ENCODE measurements at regions not wholly inside any gene's neighbourhood (a gene's known extent, or its start where the extent isn't known, plus 50 kb on each side); places are given as distances from the start of the nearest gene placed in this dataset.
A peak's percentile ranks its signal among the peaks of the same experiment; 100 is the strongest.

DNA sequence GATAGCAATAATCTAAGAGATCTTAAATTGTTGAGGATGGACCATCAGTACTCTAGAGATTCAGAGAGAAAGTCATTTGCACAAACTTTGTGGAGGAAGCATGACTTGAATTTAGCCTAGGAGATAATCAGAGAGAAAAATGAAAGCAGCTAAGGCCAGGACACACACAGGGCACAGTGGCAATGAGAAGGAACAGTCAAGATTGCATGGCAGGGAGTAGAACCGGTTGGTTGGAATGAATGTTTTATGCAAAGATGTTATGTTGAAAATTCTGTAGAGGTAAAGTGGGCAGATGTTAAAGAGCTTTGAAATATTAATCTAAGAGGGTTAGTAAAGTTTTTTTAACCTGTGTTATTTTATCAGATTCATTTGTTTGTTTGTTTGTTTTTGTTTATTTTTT, 521.8 kb downstream of the GATA3 start:
- intact Hi-C loops (cut with micrococcal nuclease), result loop anchor here (5.0 to 10.0 kb wide), 3 partner anchors 174 to 441 kb away; no protein-coding TSS in a partner anchor
- Mint-ChIP-seq H3K4me3 (no peak overlapping the region), H3K4me1 (peaks cover 14% of the 10 kb centered on the region), H3K27ac (peak overlapping the region; percentile 6), H3K27me3 (peaks cover 3% of the 10 kb centered on the region), H3K36me3 (ENCODE audit: low read depth) (no peaks in the 10 kb centered on the region), H3K9me3 (peaks cover 5% of the 10 kb centered on the region)
- no peak for DNase-seq

DNA sequence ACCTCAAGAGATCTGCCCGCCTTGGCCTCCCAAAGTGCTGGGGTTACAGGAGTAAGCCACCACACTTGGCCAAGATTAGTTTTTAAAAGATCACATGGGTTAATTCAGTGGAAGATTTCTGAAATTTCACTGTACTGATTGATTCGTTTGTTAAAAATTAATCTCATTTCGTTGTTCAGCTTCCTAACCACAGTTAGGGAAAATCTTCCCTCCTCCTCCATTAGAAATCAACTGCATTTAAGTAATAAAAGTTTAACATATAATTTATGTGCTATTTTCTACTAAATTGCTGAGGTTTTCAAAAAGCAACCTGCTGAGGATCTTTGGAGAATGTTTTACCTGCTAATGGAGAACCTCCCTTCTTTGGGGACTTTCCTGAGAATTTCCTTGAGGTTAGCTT, 522.4 kb downstream of the GATA3 start:
- Mint-ChIP-seq H3K27ac (peak overlapping the region; percentile 58), H3K4me1 (peaks cover 16% of the 10 kb centered on the region), H3K9me3 (peaks cover 5% of the 10 kb centered on the region), H3K4me3 (no peak overlapping the region), H3K27me3 (peaks cover 5% of the 10 kb centered on the region), H3K36me3 (ENCODE audit: low read depth) (no peaks in the 10 kb centered on the region)
- intact Hi-C loops (cut with micrococcal nuclease), result loop anchor here (5.0 to 10.0 kb wide), 3 partner anchors 175 to 442 kb away; no protein-coding TSS in a partner anchor
- DNase-seq, result no peak

GRCh38 chr10:8577686-8578085, 523.2 kb downstream of the GATA3 start:
- Mint-ChIP-seq H3K4me1 (peaks cover 16% of the 10 kb centered on the region), H3K4me3 (no peak overlapping the region), H3K27ac (peak overlapping the region; percentile 58), H3K9me3 (peaks cover 5% of the 10 kb centered on the region), H3K36me3 (ENCODE audit: low read depth) (no peaks in the 10 kb centered on the region), H3K27me3 (peaks cover 5% of the 10 kb centered on the region)
- no peak for DNase-seq
- intact Hi-C loops (cut with micrococcal nuclease), result loop anchor here (5.0 to 10.0 kb wide), 3 partner anchors 175 to 443 kb away; no protein-coding TSS in a partner anchor

DNA sequence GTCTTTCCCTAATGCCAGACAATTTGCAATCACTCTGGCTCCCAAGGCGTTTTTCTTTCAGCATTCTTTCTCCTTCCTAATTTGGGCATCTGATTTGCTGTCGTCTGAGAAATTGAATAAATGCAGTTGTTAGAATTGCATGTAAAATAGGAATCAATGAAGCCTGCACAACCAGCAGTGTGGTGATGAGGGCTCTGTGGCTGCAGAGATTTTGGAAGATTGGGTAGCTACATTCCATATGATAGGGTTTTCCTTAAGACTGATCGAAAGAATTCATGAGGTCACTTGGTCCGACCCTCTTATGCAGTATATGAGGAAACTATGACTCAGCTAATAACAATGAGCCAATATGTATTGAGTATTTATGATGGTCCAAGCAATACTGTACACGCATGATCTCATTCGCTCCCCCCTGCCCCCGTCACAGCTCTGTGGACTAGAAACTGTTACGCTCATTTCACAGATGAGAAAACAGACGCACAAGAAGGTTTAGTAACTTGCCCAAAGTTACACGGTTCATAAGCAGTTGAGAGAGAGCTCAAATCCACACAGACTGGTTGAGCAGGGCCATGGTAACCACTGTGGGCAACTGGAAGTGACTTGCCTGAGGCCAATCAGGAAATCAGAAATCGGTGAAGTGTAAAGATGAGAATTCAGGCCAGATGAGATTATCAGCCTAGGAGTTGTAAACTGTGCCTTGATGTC, 527.2 kb downstream of the GATA3 start:
- H3K9me3 Mint-ChIP-seq, result peaks cover 4% of the 10 kb centered on the region
- no peaks in the 10 kb centered on the region for H3K36me3 Mint-ChIP-seq (ENCODE audit: low read depth)
- intact Hi-C loops (cut with micrococcal nuclease), result no loop called here
- peak overlapping the region; percentile 46 for H3K27ac Mint-ChIP-seq
- H3K27me3 Mint-ChIP-seq, result peaks cover 7% of the 10 kb centered on the region
- peaks cover 11% of the 10 kb centered on the region for H3K4me1 Mint-ChIP-seq
- DNase-seq, result no peak
- no peak overlapping the region for H3K4me3 Mint-ChIP-seq

- Mint-ChIP-seq H3K27me3 (peaks cover 13% of the 10 kb centered on the region), H3K36me3 (ENCODE audit: low read depth) (no peaks in the 10 kb centered on the region), H3K4me1 (peaks cover 8% of the 10 kb centered on the region), H3K4me3 (no peak overlapping the region), H3K9me3 (peaks cover 4% of the 10 kb centered on the region), H3K27ac (no peak overlapping the region)
- intact Hi-C loops (cut with micrococcal nuclease), result no loop called here
- DNase-seq, result peak; percentile 25
These were observed 528.6 kb downstream of the GATA3 start for GRCh38 chr10:8583096-8583495.

GRCh38 chr10:8584666-8585065, 530.2 kb downstream of the GATA3 start:
- Mint-ChIP-seq H3K4me1 (peaks cover 6% of the 10 kb centered on the region), H3K9me3 (peaks cover 4% of the 10 kb centered on the region), H3K27me3 (peaks cover 13% of the 10 kb centered on the region), H3K27ac (no peak overlapping the region), H3K4me3 (no peak overlapping the region), H3K36me3 (ENCODE audit: low read depth) (no peaks in the 10 kb centered on the region)
- peak; percentile 41 for DNase-seq
- intact Hi-C loops (cut with micrococcal nuclease), result no loop called here

DNA sequence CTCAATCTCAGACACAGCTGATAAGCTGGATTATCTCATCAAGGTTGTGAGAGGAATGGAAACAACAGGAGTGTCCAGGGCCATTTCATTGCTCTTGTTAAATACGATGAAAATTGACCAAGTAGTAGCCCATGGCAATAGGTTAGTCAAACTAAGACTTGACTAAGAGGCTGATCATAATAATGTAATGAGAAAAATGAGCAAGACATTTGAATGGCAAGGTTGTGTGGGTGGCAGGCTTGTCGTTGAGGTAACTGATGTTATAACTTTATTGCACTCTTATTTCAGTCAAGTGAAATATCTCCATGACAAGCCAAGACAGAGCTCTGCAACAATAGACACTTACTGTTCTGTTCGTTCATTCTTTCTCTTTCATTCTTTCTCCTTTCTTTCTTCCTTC, 532.0 kb downstream of the GATA3 start:
- H3K36me3 Mint-ChIP-seq (ENCODE audit: low read depth), result no peaks in the 10 kb centered on the region
- intact Hi-C loops (cut with micrococcal nuclease), result no loop called here
- H3K4me3 Mint-ChIP-seq, result no peak overlapping the region
- peaks cover 6% of the 10 kb centered on the region for H3K4me1 Mint-ChIP-seq
- H3K9me3 Mint-ChIP-seq, result peaks cover 4% of the 10 kb centered on the region
- H3K27me3 Mint-ChIP-seq, result peaks cover 16% of the 10 kb centered on the region
- no peak overlapping the region for H3K27ac Mint-ChIP-seq
- DNase-seq, result no peak

GRCh38 chr10:8588135-8588534, 533.6 kb downstream of the GATA3 start:
- Mint-ChIP-seq H3K4me3 (no peak overlapping the region), H3K9me3 (peaks cover 4% of the 10 kb centered on the region), H3K36me3 (ENCODE audit: low read depth) (no peaks in the 10 kb centered on the region), H3K4me1 (peaks cover 4% of the 10 kb centered on the region), H3K27ac (no peak overlapping the region), H3K27me3 (peaks cover 13% of the 10 kb centered on the region)
- DNase-seq, result peak; percentile 29
- intact Hi-C loops (cut with micrococcal nuclease), result no loop called here

GRCh38 chr10:8590518-8590917, 536.0 kb downstream of the GATA3 start:
- no peaks in the 10 kb centered on the region for H3K9me3 Mint-ChIP-seq
- DNase-seq, result no peak
- H3K36me3 Mint-ChIP-seq (ENCODE audit: low read depth), result no peaks in the 10 kb centered on the region
- peaks cover 4% of the 10 kb centered on the region for H3K4me1 Mint-ChIP-seq
- H3K27me3 Mint-ChIP-seq, result peaks cover 10% of the 10 kb centered on the region
- no peak overlapping the region for H3K4me3 Mint-ChIP-seq
- intact Hi-C loops (cut with micrococcal nuclease), result no loop called here
- no peak overlapping the region for H3K27ac Mint-ChIP-seq

DNA sequence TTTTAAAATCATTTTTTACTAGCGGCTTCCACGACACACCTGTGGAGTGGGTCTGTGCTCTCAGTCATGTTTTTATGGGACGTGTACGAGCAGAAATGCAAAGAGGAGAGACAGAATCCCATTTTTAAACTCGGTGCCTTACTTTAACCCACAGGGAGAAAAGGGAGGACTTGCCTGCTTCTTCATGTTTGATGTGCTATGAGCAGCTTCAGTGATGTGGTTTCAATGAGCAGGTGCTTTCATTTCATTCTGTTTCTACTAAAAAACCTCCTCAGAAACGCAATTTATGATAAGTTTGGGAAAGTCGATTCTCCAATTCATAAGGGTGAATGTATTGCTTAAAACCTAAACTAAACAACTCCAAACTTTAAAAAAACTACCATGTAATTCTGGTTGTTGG, 537.2 kb downstream of the GATA3 start:
- H3K27ac Mint-ChIP-seq, result no peak overlapping the region
- peak; percentile 27 for DNase-seq
- H3K4me3 Mint-ChIP-seq, result no peak overlapping the region
- intact Hi-C loops (cut with micrococcal nuclease), result no loop called here
- no peaks in the 10 kb centered on the region for H3K36me3 Mint-ChIP-seq (ENCODE audit: low read depth)
- peaks cover 9% of the 10 kb centered on the region for H3K27me3 Mint-ChIP-seq
- H3K4me1 Mint-ChIP-seq, result peaks cover 3% of the 10 kb centered on the region
- no peaks in the 10 kb centered on the region for H3K9me3 Mint-ChIP-seq

DNA sequence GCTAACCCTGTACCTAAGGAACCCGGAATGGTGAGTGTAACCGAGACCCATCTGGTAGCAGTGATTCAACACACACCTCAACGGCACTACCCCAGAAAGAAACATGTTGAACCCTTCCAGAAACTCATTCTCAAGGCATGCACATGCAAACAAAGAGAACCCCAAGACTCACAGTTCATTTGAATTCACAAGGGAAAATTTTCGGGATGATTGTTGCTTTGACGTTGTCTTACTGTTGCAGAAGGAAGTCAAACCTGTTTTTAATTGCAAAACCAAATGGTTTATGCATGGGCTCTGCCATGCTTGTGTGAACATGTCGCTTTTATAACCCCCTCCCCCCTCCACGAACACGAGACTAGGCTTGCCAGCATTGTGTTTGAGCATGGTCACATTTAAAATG, 539.7 kb downstream of the GATA3 start:
- intact Hi-C loops (cut with micrococcal nuclease), result no loop called here
- no peak for DNase-seq
- Mint-ChIP-seq H3K27me3 (peaks cover 3% of the 10 kb centered on the region), H3K27ac (no peak overlapping the region), H3K4me3 (no peak overlapping the region), H3K36me3 (ENCODE audit: low read depth) (no peaks in the 10 kb centered on the region), H3K9me3 (no peaks in the 10 kb centered on the region), H3K4me1 (no peaks in the 10 kb centered on the region)

DNA sequence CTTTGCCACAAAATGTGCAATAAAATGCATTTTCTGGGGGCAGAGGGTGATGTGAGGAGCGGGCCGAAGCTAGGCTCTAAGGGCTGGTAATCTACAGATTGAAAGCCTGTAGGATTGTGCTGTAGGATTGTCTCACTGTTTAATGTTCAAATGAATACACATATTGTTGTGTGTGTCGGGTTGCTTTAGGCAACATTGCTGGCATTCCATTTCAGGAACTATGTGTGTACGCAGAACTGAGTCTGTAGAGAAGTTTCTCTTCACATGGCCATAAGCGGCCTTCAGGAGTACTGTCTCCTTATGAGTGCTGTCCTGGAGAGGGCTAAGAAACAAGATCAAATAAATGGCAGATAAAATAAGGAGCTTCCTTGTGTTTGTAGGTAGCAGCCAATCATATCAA, 540.2 kb downstream of the GATA3 start:
- no peaks in the 10 kb centered on the region for H3K9me3 Mint-ChIP-seq
- H3K27me3 Mint-ChIP-seq, result peaks cover 3% of the 10 kb centered on the region
- DNase-seq, result no peak
- H3K27ac Mint-ChIP-seq, result no peak overlapping the region
- no peaks in the 10 kb centered on the region for H3K36me3 Mint-ChIP-seq (ENCODE audit: low read depth)
- H3K4me3 Mint-ChIP-seq, result no peak overlapping the region
- intact Hi-C loops (cut with micrococcal nuclease), result no loop called here
- H3K4me1 Mint-ChIP-seq, result no peaks in the 10 kb centered on the region

DNA sequence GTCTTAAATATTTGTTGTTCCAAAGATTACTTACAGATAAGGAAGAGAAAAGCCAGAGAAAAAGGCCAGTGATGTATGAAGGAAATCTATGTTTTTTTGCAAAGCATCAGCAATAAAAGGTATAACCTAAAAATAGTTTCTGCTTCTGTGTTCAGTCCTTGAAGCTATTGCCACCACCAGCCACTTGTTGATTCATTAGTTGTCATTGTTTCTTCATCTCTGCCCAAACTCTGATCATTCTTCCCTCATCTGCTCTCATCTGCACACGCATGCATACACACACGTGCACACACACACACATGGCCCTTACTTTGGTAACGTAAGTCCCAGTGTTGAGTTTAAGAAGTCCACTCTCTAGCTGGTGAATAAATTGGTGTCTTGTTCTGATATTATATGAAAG, 540.7 kb downstream of the GATA3 start:
- intact Hi-C loops (cut with micrococcal nuclease), result no loop called here
- Mint-ChIP-seq H3K27ac (no peak overlapping the region), H3K4me1 (no peaks in the 10 kb centered on the region), H3K36me3 (ENCODE audit: low read depth) (no peaks in the 10 kb centered on the region), H3K9me3 (no peaks in the 10 kb centered on the region), H3K27me3 (peaks cover 3% of the 10 kb centered on the region), H3K4me3 (no peak overlapping the region)
- no peak for DNase-seq

GRCh38 chr10:8596929-8597472, 542.5 kb downstream of the GATA3 start:
- DNase-seq, result no peak
- intact Hi-C loops (cut with micrococcal nuclease), result no loop called here
- Mint-ChIP-seq H3K27ac (no peak overlapping the region), H3K9me3 (no peaks in the 10 kb centered on the region), H3K36me3 (ENCODE audit: low read depth) (no peaks in the 10 kb centered on the region), H3K27me3 (no peaks in the 10 kb centered on the region), H3K4me3 (no peak overlapping the region), H3K4me1 (no peaks in the 10 kb centered on the region)

GRCh38 chr10:8600192-8600591, 545.7 kb downstream of the GATA3 start:
- peaks cover 4% of the 10 kb centered on the region for H3K9me3 Mint-ChIP-seq
- no peak overlapping the region for H3K4me3 Mint-ChIP-seq
- H3K36me3 Mint-ChIP-seq (ENCODE audit: low read depth), result no peaks in the 10 kb centered on the region
- no peak overlapping the region for H3K27ac Mint-ChIP-seq
- intact Hi-C loops (cut with micrococcal nuclease), result no loop called here
- DNase-seq, result no peak
- no peaks in the 10 kb centered on the region for H3K27me3 Mint-ChIP-seq
- no peaks in the 10 kb centered on the region for H3K4me1 Mint-ChIP-seq

Data from activated CD4-positive, alpha-beta T cell treated with anti-CD3 and anti-CD28 coated beads, Interleukin-2, amount 10 ng/mL, durations not matched to agents 24 days and 14 days (primary cell).